ENCODE measurements at regions not wholly inside any gene's neighbourhood (a gene's known extent, or its start where the extent isn't known, plus 50 kb on each side); places are given as distances from the start of the nearest gene placed in this dataset.

- no peak overlapping the region for H3K27ac ChIP-seq (ENCODE audit: control insufficient read depth, insufficient read depth, low read length)
- no peaks in the 10 kb centered on the region for H4K20me1 ChIP-seq (ENCODE audit: control insufficient read depth, extremely low read depth, insufficient read depth, low read length)
- H3K9me1 ChIP-seq (ENCODE audit: control insufficient read depth, extremely low read depth, insufficient read depth, low read length) = no peaks in the 10 kb centered on the region
- no peaks in the 10 kb centered on the region for H3K36me3 ChIP-seq (ENCODE audit: control insufficient read depth in 2 of 2, extremely low read depth in 1 of 2, insufficient read depth in 2 of 2, low read length in 2 of 2)
- dilution Hi-C loops (cut with MboI; ENCODE audit: extremely low pct_ligation_motif_present, low sequenced_read_pairs) = no loop called here
- no peaks in the 10 kb centered on the region for H3K4me1 ChIP-seq (ENCODE audit: control insufficient read depth, extremely low read depth, insufficient read depth, low read length)
- TF ChIP-seq CTCF (optimal IDR thresholded peaks at IDR 0.05 in 1 of 3, IDR thresholded peaks at IDR 0.05 in 1 of 3, conservative IDR thresholded peaks at IDR 0.05 in 1 of 3; ENCODE audit: extremely low read depth in 1 of 3, insufficient read depth in 2 of 3, low read length in 3 of 3) (no peak), EZH2 (IDR thresholded peaks at IDR 0.05; ENCODE audit: low read length) (no peak)
- no peaks in the 10 kb centered on the region for H3K79me2 ChIP-seq (ENCODE audit: control insufficient read depth, insufficient read depth, low read length)
- no peak overlapping the region for H3K9ac ChIP-seq (ENCODE audit: control insufficient read depth, extremely low read depth, insufficient read depth, low read length)
- H3K4me2 ChIP-seq (ENCODE audit: control insufficient read depth, extremely low read depth, insufficient read depth, low read depth, low read length) = no peak overlapping the region
- no peaks in the 10 kb centered on the region for H3K9me3 ChIP-seq (ENCODE audit: control insufficient read depth, low read depth, low read length)
- no peak overlapping the region for H3K4me3 ChIP-seq (ENCODE audit: control insufficient read depth in 2 of 3, extremely low read depth in 1 of 3, insufficient read depth in 2 of 3, low read depth in 1 of 3, low read length in 3 of 3)
- FAIRE-seq (no peak), DNase-seq (ENCODE audit: low read depth, low spot score) (no peak)
- no peaks in the 10 kb centered on the region for H3K27me3 ChIP-seq (ENCODE audit: control insufficient read depth, extremely low read depth, insufficient read depth, low read length)
- no peak overlapping the region for H2AFZ ChIP-seq (ENCODE audit: control insufficient read depth, low read length)
Observed at GRCh38 chr3:43907508-43907858, 216.7 kb downstream of the ABHD5 start.

GRCh38 chr3:43908456-43908855, 217.7 kb downstream of the ABHD5 start:
- Histone ChIP-seq H3K4me2 (ENCODE audit: control insufficient read depth, extremely low read depth, insufficient read depth, low read depth, low read length) (no peak overlapping the region), H4K20me1 (ENCODE audit: control insufficient read depth, extremely low read depth, insufficient read depth, low read length) (no peaks in the 10 kb centered on the region), H3K9me3 (ENCODE audit: control insufficient read depth, low read depth, low read length) (no peaks in the 10 kb centered on the region), H3K79me2 (ENCODE audit: control insufficient read depth, insufficient read depth, low read length) (no peaks in the 10 kb centered on the region), H2AFZ (ENCODE audit: control insufficient read depth, low read length) (no peak overlapping the region), H3K36me3 (ENCODE audit: control insufficient read depth in 2 of 2, extremely low read depth in 1 of 2, insufficient read depth in 2 of 2, low read length in 2 of 2) (no peaks in the 10 kb centered on the region), H3K27me3 (ENCODE audit: control insufficient read depth, extremely low read depth, insufficient read depth, low read length) (no peaks in the 10 kb centered on the region), H3K9ac (ENCODE audit: control insufficient read depth, extremely low read depth, insufficient read depth, low read length) (no peak overlapping the region), H3K9me1 (ENCODE audit: control insufficient read depth, extremely low read depth, insufficient read depth, low read length) (no peaks in the 10 kb centered on the region), H3K4me3 (ENCODE audit: control insufficient read depth in 2 of 3, extremely low read depth in 1 of 3, insufficient read depth in 2 of 3, low read depth in 1 of 3, low read length in 3 of 3) (no peak overlapping the region), H3K4me1 (ENCODE audit: control insufficient read depth, extremely low read depth, insufficient read depth, low read length) (no peaks in the 10 kb centered on the region), H3K27ac (ENCODE audit: control insufficient read depth, insufficient read depth, low read length) (no peak overlapping the region)
- dilution Hi-C loops (cut with MboI; ENCODE audit: extremely low pct_ligation_motif_present, low sequenced_read_pairs) = no loop called here
- DNase-seq (ENCODE audit: low read depth, low spot score) = no peak
- no peak for TF ChIP-seq EZH2 (IDR thresholded peaks at IDR 0.05; ENCODE audit: low read length)
- TF ChIP-seq CTCF (optimal IDR thresholded peaks at IDR 0.05 in 1 of 3, IDR thresholded peaks at IDR 0.05 in 1 of 3, conservative IDR thresholded peaks at IDR 0.05 in 1 of 3; ENCODE audit: extremely low read depth in 1 of 3, insufficient read depth in 2 of 3, low read length in 3 of 3) = no peak
- FAIRE-seq = no peak

Measured in keratinocyte (primary cell).